IMR-90 (cell line): ENCODE measurements at regions not wholly inside any gene's neighbourhood (a gene's known extent, or its start where the extent isn't known, plus 50 kb on each side); places are given as distances from the start of the nearest gene placed in this dataset.

ENCODE experiments used
- ATAC-seq: fragments of 200-7000 bp; cut with Tn5 transposase; 2 replicates; pipeline ENCODE4 v1.9.1; 2020; ENCODE audit warnings: low read depth, mild to moderate bottlenecking, moderate library complexity
- BruUV-seq: library from RNA; stranded (reverse); fragments of 400-500 nt; replicated peaks from 2 replicates; lab custom pipeline; 2021; lab: Mats Ljungman, UMichigan
- CTCF ChIA-PET: fragments of 300-600 bp; formaldehyde crosslinking; extraction: SDS; loops from one replicate; lab custom pipeline; 2021; ENCODE audit warnings: antibody characterized with exemption; lab: Yijun Ruan, JAX
- POLR2A ChIA-PET: fragments of 300-600 bp; sonication (Branson Sonifier 250); formaldehyde crosslinking; loops from one replicate; lab custom pipeline; 2022; ENCODE audit warnings: antibody characterized with exemption; ENCODE audit not compliant: unreplicated experiment; lab: Charles Lee
- DNase-seq: peaks from one replicate; pipeline ENCODE4 v3.0.0; 2013
- H2AFZ ChIP-seq: replicated peaks from 2 replicates; pipeline ENCODE3; 2013; ENCODE audit warnings: low read length, mild to moderate bottlenecking; ENCODE audit not compliant: poor library complexity
- H2AK5ac ChIP-seq: 2 replicates; pipeline ENCODE4 v1.6.1; 2013; ENCODE audit warnings: low read depth, low read length, inconsistent platforms
- H2AK9ac ChIP-seq: replicated peaks from 2 replicates; pipeline ENCODE3; 2013; ENCODE audit warnings: mild to moderate bottlenecking, low read depth, low read length, moderate library complexity; ENCODE audit not compliant: poor library complexity
- H2BK120ac ChIP-seq: 2 replicates; pipeline ENCODE4 v1.6.1; 2013; ENCODE audit warnings: low read depth, low read length, inconsistent platforms
- H2BK15ac ChIP-seq: 3 replicates; pipeline ENCODE4 v1.6.1; 2013; ENCODE audit warnings: low read depth, low read length, inconsistent platforms
- H2BK20ac ChIP-seq: 2 replicates; pipeline ENCODE4 v1.6.1; 2013; ENCODE audit warnings: low read depth, mild to moderate bottlenecking, inconsistent platforms, low read length, moderate library complexity
- H2BK5ac ChIP-seq: 2 replicates; pipeline ENCODE4 v1.6.1; 2013; ENCODE audit warnings: mild to moderate bottlenecking, low read depth, low read length, inconsistent platforms; ENCODE audit not compliant: poor library complexity, severe bottlenecking
- H3K14ac ChIP-seq: replicated peaks from 2 replicates; pipeline ENCODE4 v1.6.1; 2013; ENCODE audit warnings: low read depth, low read length, inconsistent platforms
- H3K18ac ChIP-seq: 2 replicates; pipeline ENCODE4 v1.6.1; 2013; ENCODE audit warnings: low read depth, low read length, control low read depth
- H3K23ac ChIP-seq: 2 replicates; pipeline ENCODE4 v1.6.1; 2013; ENCODE audit warnings: low read depth, low read length, inconsistent platforms
- H3K27ac ChIP-seq: 2 replicates; pipeline ENCODE4 v1.5.1; 2013; ENCODE audit warnings: mild to moderate bottlenecking, control low read depth, low read length; ENCODE audit not compliant: insufficient read depth
- H3K27me3 ChIP-seq: 2 replicates; pipeline ENCODE4 v1.6.1; 2013; ENCODE audit warnings: low read length; ENCODE audit not compliant: control insufficient read depth, insufficient read depth
- H3K36me3 ChIP-seq: 2 replicates; pipeline ENCODE4 v1.6.1; 2013; ENCODE audit warnings: low read length, mixed read lengths; ENCODE audit not compliant: control insufficient read depth, insufficient read depth
- H3K4ac ChIP-seq: 2 replicates; pipeline ENCODE4 v1.6.1; 2013; ENCODE audit warnings: low read depth, low read length, inconsistent platforms
- H3K4me1 ChIP-seq: 2 replicates; pipeline ENCODE4 v1.6.1; 2013; ENCODE audit warnings: low read length, mixed read lengths; ENCODE audit not compliant: control insufficient read depth, insufficient read depth
- H3K4me2 ChIP-seq: 2 replicates; pipeline ENCODE4 v1.6.1; 2013; ENCODE audit warnings: low read depth, mild to moderate bottlenecking, control low read depth, low read length, moderate library complexity
- H3K4me3 ChIP-seq: 2 replicates; pipeline ENCODE4 v1.5.1; 2013; ENCODE audit warnings: low read depth, mild to moderate bottlenecking, control low read depth, low read length, moderate library complexity; ENCODE audit not compliant: insufficient read depth
- H3K56ac ChIP-seq: 2 replicates; pipeline ENCODE4 v1.6.1; 2013; ENCODE audit warnings: low read length, inconsistent platforms; ENCODE audit not compliant: insufficient read depth; ENCODE audit errors: extremely low read depth
- H3K79me1 ChIP-seq, 2 experiments: 2 replicates each; pipeline ENCODE4 v1.6.1; 2013; ENCODE audit warnings: low read length in 2 of 2, inconsistent platforms in 1 of 2, low read depth in 1 of 2
- H3K9ac ChIP-seq: 2 replicates; pipeline ENCODE4 v1.6.1; 2013; ENCODE audit warnings: low read depth, low read length, control low read depth
- H3K9me1 ChIP-seq: 2 replicates; pipeline ENCODE4 v1.6.1; 2013; ENCODE audit warnings: low read length, inconsistent platforms; ENCODE audit not compliant: insufficient read depth
- H3K9me3 ChIP-seq: 2 replicates; pipeline ENCODE4 v1.6.1; 2013; ENCODE audit warnings: low read length; ENCODE audit not compliant: control insufficient read depth, insufficient read depth
- H4K20me1 ChIP-seq: 2 replicates; pipeline ENCODE4 v1.6.1; 2013; ENCODE audit warnings: low read length, inconsistent platforms; ENCODE audit not compliant: insufficient read depth
- H4K5ac ChIP-seq: 2 replicates; pipeline ENCODE4 v1.6.1; 2013; ENCODE audit warnings: mild to moderate bottlenecking, low read depth, low read length, control low read depth
- H4K8ac ChIP-seq, 2 experiments: 2 replicates each; pipeline ENCODE4 v1.6.1; 2013; ENCODE audit warnings: low read depth in 2 of 2, low read length in 2 of 2, control low read depth in 1 of 2, inconsistent platforms in 1 of 2
- H4K91ac ChIP-seq: 2 replicates; pipeline ENCODE4 v1.6.1; 2013; ENCODE audit warnings: low read depth, low read length, inconsistent platforms; ENCODE audit not compliant: insufficient read depth
- CHD1 ChIP-seq: IDR thresholded peaks from 2 replicates; pipeline ENCODE4 v1.6.1; 2012; ENCODE audit warnings: low read depth, low read length, improper control_type of control experiment
- ELK1 ChIP-seq: fragments of 150-350 bp; IDR thresholded peaks from 2 replicates; pipeline ENCODE4 v1.6.1; 2016; ENCODE audit warnings: low read depth, mild to moderate bottlenecking, low read length, moderate library complexity, borderline replicate concordance
- MAFK ChIP-seq: IDR thresholded peaks from 2 replicates; pipeline ENCODE4 v1.6.1; 2012; ENCODE audit warnings: low read depth, low read length, improper control_type of control experiment
- MAZ ChIP-seq: IDR thresholded peaks from 2 replicates; pipeline ENCODE4 v1.6.1; 2012; ENCODE audit warnings: low read depth, mild to moderate bottlenecking, low read length, improper control_type of control experiment, moderate library complexity, borderline replicate concordance
- MXI1 ChIP-seq: IDR thresholded peaks from 2 replicates; pipeline ENCODE4 v1.6.1; 2012; ENCODE audit warnings: low read depth, mild to moderate bottlenecking, low read length, moderate library complexity, borderline replicate concordance
- NFE2L2 ChIP-seq: fragments of 150-350 bp; IDR thresholded peaks from 2 replicates; pipeline ENCODE4 v1.6.1; 2016; ENCODE audit warnings: low read depth, mild to moderate bottlenecking, low read length
- RAD21 ChIP-seq: IDR thresholded peaks from 2 replicates; pipeline ENCODE4 v1.6.1; 2012; ENCODE audit warnings: low read length, improper control_type of control experiment
- USF2 ChIP-seq: fragments of 150-350 bp; IDR thresholded peaks from 2 replicates; pipeline ENCODE4 v1.6.1; 2017; ENCODE audit warnings: mild to moderate bottlenecking, antibody characterized with exemption, low read length, low read depth
- dilution Hi-C: fragments of 300-500 bp; cut with HindIII; formaldehyde crosslinking; loops from one replicate; pipeline ENCODE4 v1.14.3; 2018; ENCODE audit warnings: low sequenced_read_pairs; ENCODE audit not compliant: unreplicated experiment
- in situ Hi-C: fragments of 300-500 bp; cut with MboI; formaldehyde crosslinking; loops from 3 replicates; pipeline ENCODE4 v1.14.3; 2019; ENCODE audit warnings: low sequenced_read_pairs, inconsistent platforms, mixed read lengths
- intact Hi-C: fragments of 100-400 bp; cut with micrococcal nuclease; formaldehyde crosslinking; loops from 2 replicates; pipeline ENCODE4 v1.10.0; 2022

- intact Hi-C loops, result no loop called here
- TF ChIP-seq MAFK (no peak), ELK1 (no peak), RAD21 (no peak), MAZ (no peak), MXI1 (no peak), USF2 (no peak), CHD1 (no peak), NFE2L2 (no peak)
- no peak overlapping the region for H2BK20ac ChIP-seq
- dilution Hi-C loops, result no loop called here
- H4K91ac ChIP-seq, result no peak overlapping the region
- no peaks in the 10 kb centered on the region for H3K79me1 ChIP-seq
- no TSS peak for BruUV-seq
- peaks cover 8% of the 10 kb centered on the region for H3K36me3 ChIP-seq
- no peak overlapping the region for H4K8ac ChIP-seq
- no peak overlapping the region for H2BK120ac ChIP-seq
- H3K27me3 ChIP-seq, result no peaks in the 10 kb centered on the region
- no peaks in the 10 kb centered on the region for H4K20me1 ChIP-seq
- H3K9me3 ChIP-seq, result no peaks in the 10 kb centered on the region
- H2BK15ac ChIP-seq, result no peak overlapping the region
- H2AK5ac ChIP-seq, result no peak overlapping the region
- no peak overlapping the region for H2AK9ac ChIP-seq
- H4K5ac ChIP-seq, result no peak overlapping the region
- H3K4me3 ChIP-seq, result no peak overlapping the region
- ChIA-PET POLR2A (no interaction called here), CTCF (no interaction called here)
- no peak overlapping the region for H3K56ac ChIP-seq
- no peaks in the 10 kb centered on the region for H3K4me1 ChIP-seq
- no peak overlapping the region for H2AFZ ChIP-seq
- H3K9ac ChIP-seq, result no peak overlapping the region
- DNase-seq (no peak), ATAC-seq (no peak)
- no peak overlapping the region for H3K27ac ChIP-seq
- H3K4ac ChIP-seq, result no peak overlapping the region
- H3K4me2 ChIP-seq, result no peak overlapping the region
- H2BK5ac ChIP-seq, result no peak overlapping the region
- H3K9me1 ChIP-seq, result 0 out of 2 replicates have a peak, but pooled peaks cover 3% of the 10 kb centered on the region
- no peak overlapping the region for H3K23ac ChIP-seq
- in situ Hi-C loops, result no loop called here
- H3K14ac ChIP-seq, result no peak overlapping the region
- no peak overlapping the region for H3K18ac ChIP-seq
These were observed 192.7 kb downstream of the UTRN start for GRCh38 chr6:144477856-144478255.
